ENCODE measurements at regions not wholly inside any gene's neighbourhood (a gene's known extent, or its start where the extent isn't known, plus 50 kb on each side); places are given as distances from the start of the nearest gene placed in this dataset.

GRCh38 chr17:72219137-72219823 is 98.5 kb downstream of the SOX9 start:
- H3K36me3 ChIP-seq (ENCODE audit: control insufficient read depth, insufficient read depth, low read length) = no peaks in the 10 kb centered on the region
- no peak overlapping the region for H3K27ac ChIP-seq (ENCODE audit: low read depth, low read length)
- no peaks in the 10 kb centered on the region for H3K4me1 ChIP-seq (ENCODE audit: control insufficient read depth, insufficient read depth, low read length)
- H3K27me3 ChIP-seq (ENCODE audit: control insufficient read depth, insufficient read depth, low read length) = peaks cover 7% of the 10 kb centered on the region
- H3K4me3 ChIP-seq (ENCODE audit: low read length) = no peak overlapping the region
- H3K9ac ChIP-seq (ENCODE audit: low read length) = no peak overlapping the region

- Histone ChIP-seq H3K4me3 (ENCODE audit: low read length) (no peak overlapping the region), H3K27me3 (ENCODE audit: control insufficient read depth, insufficient read depth, low read length) (peaks cover 7% of the 10 kb centered on the region), H3K9ac (ENCODE audit: low read length) (no peak overlapping the region), H3K36me3 (ENCODE audit: control insufficient read depth, insufficient read depth, low read length) (no peaks in the 10 kb centered on the region), H3K4me1 (ENCODE audit: control insufficient read depth, insufficient read depth, low read length) (no peaks in the 10 kb centered on the region), H3K27ac (ENCODE audit: low read depth, low read length) (no peak overlapping the region)
Measured at GRCh38 chr17:72219824-72220493, 99.1 kb downstream of the SOX9 start.

DNA sequence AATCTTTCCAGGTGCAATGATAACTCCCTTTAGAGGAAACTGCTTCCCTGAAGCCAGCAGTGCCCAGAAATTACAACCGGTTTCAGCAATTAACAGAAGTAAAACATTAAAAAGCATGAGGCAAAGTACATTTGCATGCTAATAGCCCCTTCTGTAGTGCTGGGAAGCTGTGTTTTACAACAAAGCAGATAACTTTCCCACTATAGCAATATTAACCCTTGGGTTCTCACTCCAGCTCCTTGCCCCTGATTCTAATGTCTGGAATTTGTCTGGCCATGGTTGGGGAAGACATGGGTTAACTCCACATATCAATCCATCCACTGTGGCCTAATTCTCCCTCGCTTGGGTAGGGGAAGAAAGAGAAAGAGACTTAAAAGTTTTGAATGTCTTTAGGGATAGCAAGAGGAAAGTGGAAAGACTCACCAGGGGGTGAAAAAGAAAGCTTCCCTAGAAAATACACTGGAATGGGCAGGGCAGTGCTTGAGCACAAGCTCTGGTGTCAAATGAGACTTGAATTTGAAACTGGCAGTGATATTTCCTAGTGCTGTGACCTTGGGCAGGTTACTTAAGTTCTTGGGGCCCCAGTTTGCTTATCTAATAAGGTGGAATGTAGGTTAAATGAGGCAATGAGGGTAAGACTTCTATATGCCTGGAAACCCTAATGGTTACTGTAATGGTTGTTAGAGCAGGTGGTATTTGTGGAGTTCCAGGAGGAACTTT is 102.0 kb downstream of the SOX9 start:
- no peaks in the 10 kb centered on the region for H3K4me1 ChIP-seq (ENCODE audit: control insufficient read depth, insufficient read depth, low read length)
- no peak overlapping the region for H3K4me3 ChIP-seq (ENCODE audit: low read length)
- peaks cover 7% of the 10 kb centered on the region for H3K27me3 ChIP-seq (ENCODE audit: control insufficient read depth, insufficient read depth, low read length)
- H3K36me3 ChIP-seq (ENCODE audit: control insufficient read depth, insufficient read depth, low read length) = no peaks in the 10 kb centered on the region
- H3K9ac ChIP-seq (ENCODE audit: low read length) = no peak overlapping the region
- no peak overlapping the region for H3K27ac ChIP-seq (ENCODE audit: low read depth, low read length)

- no peaks in the 10 kb centered on the region for H3K36me3 ChIP-seq (ENCODE audit: control insufficient read depth, insufficient read depth, low read length)
- no peaks in the 10 kb centered on the region for H3K4me1 ChIP-seq (ENCODE audit: control insufficient read depth, insufficient read depth, low read length)
- H3K4me3 ChIP-seq (ENCODE audit: low read length) = no peak overlapping the region
- no peak overlapping the region for H3K27ac ChIP-seq (ENCODE audit: low read depth, low read length)
- H3K27me3 ChIP-seq (ENCODE audit: control insufficient read depth, insufficient read depth, low read length) = peaks cover 4% of the 10 kb centered on the region
- H3K9ac ChIP-seq (ENCODE audit: low read length) = no peak overlapping the region
Measured at GRCh38 chr17:72223866-72224291, 103.1 kb downstream of the SOX9 start.

DNA sequence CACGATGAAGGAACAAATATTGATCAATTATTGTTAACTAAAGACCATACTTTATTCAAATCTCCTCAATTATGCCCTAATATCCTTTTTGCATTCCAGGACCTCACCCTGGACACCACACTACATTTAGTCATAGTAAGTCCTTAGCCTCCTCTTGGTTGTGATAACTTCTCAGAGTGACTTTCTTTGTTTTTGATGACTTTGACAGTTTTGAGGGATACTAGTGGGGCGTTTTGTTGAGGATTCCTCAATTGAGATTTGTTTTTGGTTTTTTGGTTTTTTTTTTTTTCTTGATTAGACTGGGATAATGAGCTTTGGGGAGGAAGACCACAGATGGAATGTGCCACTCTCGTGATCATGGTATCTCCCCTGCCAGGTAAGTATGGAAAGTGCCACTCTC is 105.5 kb downstream of the SOX9 start:
- no peaks in the 10 kb centered on the region for H3K36me3 ChIP-seq (ENCODE audit: control insufficient read depth, insufficient read depth, low read length)
- no peak overlapping the region for H3K4me3 ChIP-seq (ENCODE audit: low read length)
- H3K9ac ChIP-seq (ENCODE audit: low read length) = no peak overlapping the region
- no peaks in the 10 kb centered on the region for H3K4me1 ChIP-seq (ENCODE audit: control insufficient read depth, insufficient read depth, low read length)
- H3K27me3 ChIP-seq (ENCODE audit: control insufficient read depth, insufficient read depth, low read length) = no peaks in the 10 kb centered on the region
- no peak overlapping the region for H3K27ac ChIP-seq (ENCODE audit: low read depth, low read length)

DNA sequence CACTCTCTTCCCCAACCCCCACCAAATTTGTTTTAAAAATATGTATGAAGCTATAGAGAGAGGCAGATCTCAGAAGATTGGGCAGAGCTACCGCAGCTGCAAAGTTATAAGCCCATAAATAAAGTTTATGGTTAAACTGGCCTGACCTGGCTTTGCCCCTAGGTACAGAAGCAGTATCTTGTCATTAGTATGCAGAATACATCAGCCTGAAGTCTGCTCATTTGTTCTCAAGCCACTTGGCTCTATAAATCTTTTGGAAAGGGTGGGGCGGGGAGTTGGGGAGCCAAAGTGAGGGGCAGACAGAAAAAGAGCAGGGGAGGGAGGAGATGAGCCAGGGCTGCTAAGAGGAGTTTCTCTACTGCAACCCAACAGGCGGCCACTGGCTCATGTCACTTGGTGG is 113.2 kb downstream of the SOX9 start:
- no peak overlapping the region for H3K9ac ChIP-seq (ENCODE audit: low read length)
- H3K36me3 ChIP-seq (ENCODE audit: control insufficient read depth, insufficient read depth, low read length) = no peaks in the 10 kb centered on the region
- no peaks in the 10 kb centered on the region for H3K4me1 ChIP-seq (ENCODE audit: control insufficient read depth, insufficient read depth, low read length)
- H3K27me3 ChIP-seq (ENCODE audit: control insufficient read depth, insufficient read depth, low read length) = no peaks in the 10 kb centered on the region
- H3K27ac ChIP-seq (ENCODE audit: low read depth, low read length) = no peak overlapping the region
- H3K4me3 ChIP-seq (ENCODE audit: low read length) = no peak overlapping the region

DNA sequence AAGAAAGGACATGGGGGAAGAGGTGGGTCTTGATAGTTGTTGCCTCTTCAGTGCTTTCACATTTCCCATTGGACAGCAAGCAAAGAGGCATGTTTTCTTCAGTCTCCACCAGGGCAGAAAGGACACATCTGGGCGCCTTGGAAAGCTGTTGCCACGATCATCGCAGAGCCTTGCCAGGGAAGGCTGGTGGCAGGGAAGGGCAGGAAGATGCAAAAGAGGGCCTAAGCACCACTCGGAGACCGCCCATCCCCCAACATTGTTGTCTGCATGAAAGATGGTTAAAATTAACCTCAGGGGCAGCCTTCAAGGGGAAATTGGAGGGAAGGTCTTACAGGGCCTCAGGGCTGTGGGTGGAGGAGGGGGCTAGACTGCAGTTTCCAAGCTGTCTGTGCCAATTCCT is 114.2 kb downstream of the SOX9 start:
- H3K36me3 ChIP-seq (ENCODE audit: control insufficient read depth, insufficient read depth, low read length) = no peaks in the 10 kb centered on the region
- H3K4me1 ChIP-seq (ENCODE audit: control insufficient read depth, insufficient read depth, low read length) = no peaks in the 10 kb centered on the region
- no peak overlapping the region for H3K4me3 ChIP-seq (ENCODE audit: low read length)
- H3K9ac ChIP-seq (ENCODE audit: low read length) = no peak overlapping the region
- H3K27ac ChIP-seq (ENCODE audit: low read depth, low read length) = no peak overlapping the region
- H3K27me3 ChIP-seq (ENCODE audit: control insufficient read depth, insufficient read depth, low read length) = no peaks in the 10 kb centered on the region

DNA sequence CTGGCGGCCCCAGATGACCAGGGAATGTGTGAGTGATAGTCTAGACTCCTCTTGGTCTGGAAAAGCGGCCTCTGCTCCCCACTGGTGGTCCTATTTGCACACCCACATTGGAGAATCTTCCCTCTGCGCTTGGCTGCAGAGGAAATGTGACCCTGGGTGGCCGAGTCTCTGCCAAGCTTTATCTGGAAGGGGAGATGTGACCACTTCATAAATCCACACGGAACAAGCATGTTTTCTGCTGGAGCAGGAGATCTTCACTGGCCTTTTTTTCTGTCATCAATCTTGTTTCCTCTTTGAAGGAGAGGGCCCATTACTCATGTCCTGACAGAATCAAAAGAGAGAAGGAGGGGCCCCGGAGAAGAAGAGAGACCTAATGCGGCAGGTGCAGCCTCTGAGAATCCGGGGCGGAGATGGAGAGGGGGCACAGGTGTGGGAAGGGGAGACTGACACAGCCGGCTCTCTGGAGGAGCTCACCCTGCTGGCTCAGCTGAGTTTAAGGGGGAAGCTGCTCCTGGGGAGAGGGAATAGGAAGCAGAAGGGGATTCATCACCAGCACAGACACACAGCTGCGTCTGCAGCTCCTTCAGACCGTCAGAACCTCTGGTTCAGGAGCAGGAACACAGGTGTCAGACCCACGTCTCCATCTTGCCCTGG is 116.3 kb downstream of the SOX9 start:
- no peak overlapping the region for H3K27ac ChIP-seq (ENCODE audit: low read depth, low read length)
- no peak overlapping the region for H3K4me3 ChIP-seq (ENCODE audit: low read length)
- no peaks in the 10 kb centered on the region for H3K27me3 ChIP-seq (ENCODE audit: control insufficient read depth, insufficient read depth, low read length)
- no peaks in the 10 kb centered on the region for H3K36me3 ChIP-seq (ENCODE audit: control insufficient read depth, insufficient read depth, low read length)
- H3K4me1 ChIP-seq (ENCODE audit: control insufficient read depth, insufficient read depth, low read length) = no peaks in the 10 kb centered on the region
- H3K9ac ChIP-seq (ENCODE audit: low read length) = no peak overlapping the region

DNA sequence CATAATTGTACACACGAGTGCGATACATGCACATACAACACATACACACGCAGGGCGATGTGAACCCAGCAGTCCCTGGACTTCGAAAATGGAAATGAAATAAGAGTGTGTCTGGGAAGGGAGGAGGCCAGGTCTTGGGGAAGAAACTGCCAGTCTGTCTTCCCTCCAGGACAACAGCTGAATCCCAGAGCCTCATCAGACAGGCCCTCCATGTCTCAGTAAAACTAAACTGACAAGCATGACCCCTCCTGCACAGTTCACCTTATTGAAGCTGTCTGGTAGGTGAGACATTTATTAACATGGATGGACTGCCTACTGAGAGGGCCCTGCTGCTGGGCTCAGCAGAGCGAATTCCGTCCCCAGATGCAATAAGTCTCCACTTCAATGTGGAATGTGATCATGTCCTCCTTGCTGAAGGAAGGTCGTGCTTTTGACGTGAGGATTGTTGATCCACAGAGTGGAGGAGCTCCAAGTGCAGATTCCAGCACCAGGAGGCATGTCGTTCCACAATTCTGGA is 117.4 kb downstream of the SOX9 start:
- H3K27ac ChIP-seq (ENCODE audit: low read depth, low read length) = no peak overlapping the region
- H3K4me3 ChIP-seq (ENCODE audit: low read length) = no peak overlapping the region
- no peaks in the 10 kb centered on the region for H3K36me3 ChIP-seq (ENCODE audit: control insufficient read depth, insufficient read depth, low read length)
- no peaks in the 10 kb centered on the region for H3K4me1 ChIP-seq (ENCODE audit: control insufficient read depth, insufficient read depth, low read length)
- H3K9ac ChIP-seq (ENCODE audit: low read length) = no peak overlapping the region
- no peaks in the 10 kb centered on the region for H3K27me3 ChIP-seq (ENCODE audit: control insufficient read depth, insufficient read depth, low read length)

DNA sequence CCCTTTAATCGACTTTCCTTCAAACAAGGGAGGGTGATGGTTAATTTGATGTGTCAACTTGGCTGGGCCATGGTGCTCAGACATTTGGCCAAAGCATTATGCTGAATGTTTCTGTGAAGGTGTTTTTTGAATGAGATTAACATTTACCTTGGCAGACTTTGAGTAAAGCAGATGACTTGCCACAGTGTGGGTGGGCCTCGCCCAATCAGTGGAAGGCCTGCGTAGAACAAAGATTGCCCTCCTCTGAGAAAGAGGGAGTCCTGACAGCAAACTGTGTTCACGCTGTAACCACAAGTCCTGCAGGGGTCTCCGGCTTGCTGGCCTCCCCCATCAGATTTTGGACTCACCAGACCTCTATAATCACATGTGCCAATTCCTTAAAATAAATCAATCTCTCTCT is 118.7 kb downstream of the SOX9 start:
- Histone ChIP-seq H3K4me3 (ENCODE audit: low read length) (no peak overlapping the region), H3K36me3 (ENCODE audit: control insufficient read depth, insufficient read depth, low read length) (no peaks in the 10 kb centered on the region), H3K9ac (ENCODE audit: low read length) (no peak overlapping the region), H3K27me3 (ENCODE audit: control insufficient read depth, insufficient read depth, low read length) (no peaks in the 10 kb centered on the region), H3K4me1 (ENCODE audit: control insufficient read depth, insufficient read depth, low read length) (no peaks in the 10 kb centered on the region), H3K27ac (ENCODE audit: low read depth, low read length) (no peak overlapping the region)

DNA sequence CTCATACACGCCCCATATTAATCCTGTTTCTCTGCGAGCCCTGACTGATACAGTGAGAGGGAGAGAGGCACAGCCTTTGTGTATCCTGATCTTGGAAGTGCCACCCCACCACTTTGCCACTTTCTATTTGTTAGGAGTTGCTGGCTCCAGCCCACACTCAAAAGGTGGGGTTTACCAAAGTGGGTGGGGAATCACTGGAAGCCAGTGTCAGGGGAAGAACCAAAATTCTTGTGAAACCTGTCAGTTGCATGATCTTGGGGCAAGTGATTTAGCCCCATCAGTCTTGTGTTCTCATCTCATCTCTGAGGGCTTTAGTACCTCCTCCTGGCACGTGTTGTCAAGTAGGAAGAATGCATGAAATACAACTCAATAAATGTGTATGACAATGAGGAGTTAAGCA is 119.5 kb downstream of the SOX9 start:
- no peak overlapping the region for H3K27ac ChIP-seq (ENCODE audit: low read depth, low read length)
- no peak overlapping the region for H3K9ac ChIP-seq (ENCODE audit: low read length)
- H3K4me3 ChIP-seq (ENCODE audit: low read length) = no peak overlapping the region
- H3K4me1 ChIP-seq (ENCODE audit: control insufficient read depth, insufficient read depth, low read length) = no peaks in the 10 kb centered on the region
- H3K27me3 ChIP-seq (ENCODE audit: control insufficient read depth, insufficient read depth, low read length) = no peaks in the 10 kb centered on the region
- H3K36me3 ChIP-seq (ENCODE audit: control insufficient read depth, insufficient read depth, low read length) = no peaks in the 10 kb centered on the region

DNA sequence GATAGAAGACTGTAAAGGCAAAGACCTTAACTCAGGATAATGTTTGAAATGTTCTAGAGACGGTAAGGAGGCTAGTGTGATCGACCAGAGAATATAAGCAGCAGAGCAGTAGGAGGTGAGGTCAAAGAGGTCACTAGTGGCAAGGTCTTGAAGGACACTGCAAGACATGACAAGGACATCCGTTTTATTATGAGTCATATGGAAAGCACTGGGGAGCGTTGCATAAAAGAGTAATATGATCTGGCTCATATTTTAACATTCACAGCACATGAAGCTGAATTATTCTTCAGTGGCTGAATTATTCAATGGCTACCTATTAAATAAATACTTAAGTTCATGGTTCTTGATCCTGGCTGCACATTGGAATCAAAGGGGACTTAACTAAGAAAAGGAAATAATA is 123.7 kb downstream of the SOX9 start:
- H3K4me3 ChIP-seq (ENCODE audit: low read length) = no peak overlapping the region
- H3K27me3 ChIP-seq (ENCODE audit: control insufficient read depth, insufficient read depth, low read length) = no peaks in the 10 kb centered on the region
- H3K4me1 ChIP-seq (ENCODE audit: control insufficient read depth, insufficient read depth, low read length) = no peaks in the 10 kb centered on the region
- no peaks in the 10 kb centered on the region for H3K36me3 ChIP-seq (ENCODE audit: control insufficient read depth, insufficient read depth, low read length)
- H3K9ac ChIP-seq (ENCODE audit: low read length) = no peak overlapping the region
- no peak overlapping the region for H3K27ac ChIP-seq (ENCODE audit: low read depth, low read length)

Data from rectal smooth muscle tissue (tissue), 1 donor.